Rectal smooth muscle tissue (tissue), 1 donor: ENCODE measurements at regions not wholly inside any gene's neighbourhood (a gene's known extent, or its start where the extent isn't known, plus 50 kb on each side); places are given as distances from the start of the nearest gene placed in this dataset.
"Not testable (repeated sequence)": the region's sequence is repeated elsewhere in the genome, so short reads cannot be mapped to it uniquely, and the experiment has no call there.

Source experiments
- H3K27ac ChIP-seq: one replicate; pipeline ENCODE4 v1.7.0; 2013; ENCODE audit warnings: low read depth, low read length, inconsistent platforms
- H3K27me3 ChIP-seq: one replicate; pipeline ENCODE4 v1.7.0; 2013; ENCODE audit warnings: low read length; ENCODE audit not compliant: control insufficient read depth, insufficient read depth
- H3K36me3 ChIP-seq: one replicate; pipeline ENCODE4 v1.7.0; 2013; ENCODE audit warnings: low read length; ENCODE audit not compliant: control insufficient read depth, insufficient read depth
- H3K4me1 ChIP-seq: one replicate; pipeline ENCODE4 v1.7.0; 2013; ENCODE audit warnings: low read length; ENCODE audit not compliant: control insufficient read depth, insufficient read depth
- H3K4me3 ChIP-seq: one replicate; pipeline ENCODE4 v1.7.0; 2013; ENCODE audit warnings: low read length
- H3K9ac ChIP-seq: one replicate; pipeline ENCODE4 v1.7.0; 2013; ENCODE audit warnings: low read length

- Histone ChIP-seq H3K9ac (no peak overlapping the region), H3K27ac (no peak overlapping the region), H3K4me3 (no peak overlapping the region)
Measured at GRCh38 chr5:36792560-36793180, 83.9 kb upstream of the NIPBL start.

GRCh38 chr5:36795366-36795765 is 81.2 kb upstream of the NIPBL start:
- H3K4me1 ChIP-seq = no peaks in the 10 kb centered on the region
- H3K27ac ChIP-seq = no peak overlapping the region
- H3K36me3 ChIP-seq = no peaks in the 10 kb centered on the region
- H3K4me3 ChIP-seq = no peak overlapping the region
- H3K9ac ChIP-seq = no peak overlapping the region
- H3K27me3 ChIP-seq = no peaks in the 10 kb centered on the region

More at GRCh38 chr5:36792560-36793180, 83.9 kb upstream of the NIPBL start:
- no peaks in the 10 kb centered on the region for H3K4me1 ChIP-seq
- H3K27me3 ChIP-seq = no peaks in the 10 kb centered on the region
- no peaks in the 10 kb centered on the region for H3K36me3 ChIP-seq

GRCh38 chr5:36796155-36796554 is 80.4 kb upstream of the NIPBL start:
- Histone ChIP-seq H3K27me3 (no peaks in the 10 kb centered on the region), H3K4me3 (no peak overlapping the region), H3K9ac (no peak overlapping the region), H3K27ac (no peak overlapping the region), H3K4me1 (no peaks in the 10 kb centered on the region), H3K36me3 (no peaks in the 10 kb centered on the region)

GRCh38 chr5:36801523-36801922 is 75.0 kb upstream of the NIPBL start:
- Histone ChIP-seq H3K27me3 (no peaks in the 10 kb centered on the region), H3K4me1 (no peaks in the 10 kb centered on the region), H3K4me3 (no peak overlapping the region), H3K27ac (no peak overlapping the region), H3K36me3 (no peaks in the 10 kb centered on the region), H3K9ac (no peak overlapping the region)

GRCh38 chr5:36802187-36802586 is 74.4 kb upstream of the NIPBL start:
- no peak overlapping the region for H3K9ac ChIP-seq
- H3K27ac ChIP-seq = no peak overlapping the region
- H3K4me1 ChIP-seq = no peaks in the 10 kb centered on the region
- no peak overlapping the region for H3K4me3 ChIP-seq
- no peaks in the 10 kb centered on the region for H3K27me3 ChIP-seq
- H3K36me3 ChIP-seq = no peaks in the 10 kb centered on the region

- not testable (repeated sequence) for H3K9ac ChIP-seq, H3K4me1 ChIP-seq, H3K27ac ChIP-seq, H3K4me3 ChIP-seq, H3K27me3 ChIP-seq, H3K36me3 ChIP-seq
Measured at GRCh38 chr5:36813249-36813648, 63.3 kb upstream of the NIPBL start.

- H3K4me1 ChIP-seq = no peaks in the 10 kb centered on the region
- no peaks in the 10 kb centered on the region for H3K36me3 ChIP-seq
- no peak overlapping the region for H3K27ac ChIP-seq
- H3K4me3 ChIP-seq = no peak overlapping the region
- no peaks in the 10 kb centered on the region for H3K27me3 ChIP-seq
- no peak overlapping the region for H3K9ac ChIP-seq
Measured at GRCh38 chr5:36815871-36816270, 60.7 kb upstream of the NIPBL start.

GRCh38 chr5:36820900-36821299 is 55.7 kb upstream of the NIPBL start:
- Histone ChIP-seq H3K27ac (no peak overlapping the region), H3K27me3 (no peaks in the 10 kb centered on the region), H3K4me1 (no peaks in the 10 kb centered on the region), H3K36me3 (no peaks in the 10 kb centered on the region), H3K4me3 (no peak overlapping the region), H3K9ac (no peak overlapping the region)

GRCh38 chr5:36826694-36827093 is 49.9 kb upstream of the NIPBL start:
- H3K27ac ChIP-seq = no peak overlapping the region
- H3K4me1 ChIP-seq = no peaks in the 10 kb centered on the region
- no peaks in the 10 kb centered on the region for H3K27me3 ChIP-seq
- H3K36me3 ChIP-seq = no peaks in the 10 kb centered on the region
- H3K4me3 ChIP-seq = no peak overlapping the region
- no peak overlapping the region for H3K9ac ChIP-seq
